Lower lobe of right lung (tissue), 2 donors: ENCODE measurements at regions not wholly inside any gene's neighbourhood (a gene's known extent, or its start where the extent isn't known, plus 50 kb on each side); places are given as distances from the start of the nearest gene placed in this dataset.

ENCODE experiments used
- ATAC-seq, 2 donors: fragments of 200-7000 bp; cut with Tn5 transposase; one replicate each; pipeline ENCODE4 v1.9.1; 2020 to 2022; ENCODE audit warnings: mild to moderate bottlenecking in 2 of 2, moderate library complexity in 2 of 2
- DNase-seq: peaks from one replicate; pipeline ENCODE4 v3.0.0-alpha.2; 2020
- H3K27ac ChIP-seq: fragments of 200-600 bp; one replicate; pipeline ENCODE4 v1.8.0; 2022
- H3K27me3 ChIP-seq: fragments of 200-600 bp; one replicate; pipeline ENCODE4 v1.8.0; 2022; ENCODE audit warnings: low read depth
- H3K36me3 ChIP-seq: fragments of 200-600 bp; one replicate; pipeline ENCODE4 v1.8.0; 2022; ENCODE audit warnings: mild to moderate bottlenecking
- H3K4me1 ChIP-seq: fragments of 200-600 bp; one replicate; pipeline ENCODE4 v1.8.0; 2022
- H3K4me3 ChIP-seq: fragments of 200-600 bp; one replicate; pipeline ENCODE4 v1.8.0; 2022; ENCODE audit warnings: mild to moderate bottlenecking
- H3K9me3 ChIP-seq: fragments of 200-600 bp; one replicate; pipeline ENCODE4 v1.8.0; 2022
- CTCF ChIP-seq: fragments of 200-600 bp; IDR thresholded peaks from one replicate; pipeline ENCODE4 v1.8.0; 2022; ENCODE audit warnings: antibody characterized with exemption, mild to moderate bottlenecking
- intact Hi-C: fragments of 100-400 bp; cut with DNase I; formaldehyde crosslinking; loops from one replicate; pipeline ENCODE4 v1.11.0; 2022
- donor health status: DM: no; HTN: yes; CAD: no; lungs with severe emphysema.

- H3K4me3 ChIP-seq: peak overlapping the region; percentile 9
- H3K4me1 ChIP-seq: peaks cover 19% of the 10 kb centered on the region
- DNase-seq (peak; percentile 51), ATAC-seq (peak; percentile 76 to 80)
- no peaks in the 10 kb centered on the region for H3K9me3 ChIP-seq
- H3K27me3 ChIP-seq: no peaks in the 10 kb centered on the region
- peak overlapping the region; percentile 52 for H3K27ac ChIP-seq
- intact Hi-C loops: no loop called here
- no peak for TF ChIP-seq CTCF
- no peaks in the 10 kb centered on the region for H3K36me3 ChIP-seq
Measured at GRCh38 chr13:50713523-50714248, 129.8 kb downstream of the DLEU7 start.

- intact Hi-C loops: no loop called here
- no peak for TF ChIP-seq CTCF
- ATAC-seq (peak; percentile 34 to 63), DNase-seq (peak; percentile 51)
- no peaks in the 10 kb centered on the region for H3K9me3 ChIP-seq
- H3K36me3 ChIP-seq: no peaks in the 10 kb centered on the region
- H3K4me3 ChIP-seq: peak overlapping the region; percentile 18
- no peaks in the 10 kb centered on the region for H3K27me3 ChIP-seq
- peaks cover 17% of the 10 kb centered on the region for H3K4me1 ChIP-seq
- H3K27ac ChIP-seq: peak overlapping the region; percentile 52
Measured at GRCh38 chr13:50714891-50715290, 128.6 kb downstream of the DLEU7 start.

- no peaks in the 10 kb centered on the region for H3K27me3 ChIP-seq
- ATAC-seq (peak; percentile 81 to 83), DNase-seq (peak; percentile 80)
- peaks cover 17% of the 10 kb centered on the region for H3K4me1 ChIP-seq
- TF ChIP-seq CTCF: no peak
- H3K4me3 ChIP-seq: peak overlapping the region; percentile 18
- H3K9me3 ChIP-seq: no peaks in the 10 kb centered on the region
- H3K36me3 ChIP-seq: no peaks in the 10 kb centered on the region
- H3K27ac ChIP-seq: peak overlapping the region; percentile 52
- intact Hi-C loops: no loop called here
Measured at GRCh38 chr13:50715402-50716146, 127.9 kb downstream of the DLEU7 start.

- Histone ChIP-seq H3K4me3 (no peak overlapping the region), H3K27me3 (no peaks in the 10 kb centered on the region), H3K9me3 (no peaks in the 10 kb centered on the region), H3K27ac (no peak overlapping the region), H3K4me1 (no peaks in the 10 kb centered on the region), H3K36me3 (no peaks in the 10 kb centered on the region)
- DNase-seq (no peak), ATAC-seq (no peak)
- intact Hi-C loops: no loop called here
- no peak for TF ChIP-seq CTCF
Measured at GRCh38 chr13:50720861-50721671, 122.4 kb downstream of the DLEU7 start.

- intact Hi-C loops: no loop called here
- no peak for TF ChIP-seq CTCF
- ATAC-seq (no peak), DNase-seq (no peak)
- Histone ChIP-seq H3K27ac (no peak overlapping the region), H3K36me3 (no peaks in the 10 kb centered on the region), H3K27me3 (no peaks in the 10 kb centered on the region), H3K4me1 (no peaks in the 10 kb centered on the region), H3K4me3 (no peak overlapping the region), H3K9me3 (no peaks in the 10 kb centered on the region)
Measured at GRCh38 chr13:50721672-50721992, 121.9 kb downstream of the DLEU7 start.
